ENCODE measurements at regions not wholly inside any gene's neighbourhood (a gene's known extent, or its start where the extent isn't known, plus 50 kb on each side); places are given as distances from the start of the nearest gene placed in this dataset.

DNA sequence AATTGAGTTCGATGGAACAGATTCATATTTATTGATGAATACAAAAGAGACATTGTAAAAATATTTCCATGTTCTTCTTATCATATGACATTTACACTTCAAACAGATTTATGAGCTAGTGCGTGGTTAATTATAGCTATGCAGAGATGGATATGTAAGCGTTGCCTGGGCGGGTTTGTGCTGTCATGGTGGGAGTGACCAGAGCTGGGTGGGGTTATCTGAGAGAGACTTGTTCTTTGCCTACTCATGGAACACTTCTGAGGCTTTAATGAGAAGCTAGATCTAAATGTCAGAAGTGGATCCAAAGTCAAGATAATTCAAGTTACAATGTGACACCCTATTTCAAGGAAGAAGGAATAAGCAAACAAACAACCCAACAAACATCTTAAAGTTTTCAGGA lies 162.3 kb upstream of the ZEB2 start:
- TF ChIP-seq, protein P1, sequence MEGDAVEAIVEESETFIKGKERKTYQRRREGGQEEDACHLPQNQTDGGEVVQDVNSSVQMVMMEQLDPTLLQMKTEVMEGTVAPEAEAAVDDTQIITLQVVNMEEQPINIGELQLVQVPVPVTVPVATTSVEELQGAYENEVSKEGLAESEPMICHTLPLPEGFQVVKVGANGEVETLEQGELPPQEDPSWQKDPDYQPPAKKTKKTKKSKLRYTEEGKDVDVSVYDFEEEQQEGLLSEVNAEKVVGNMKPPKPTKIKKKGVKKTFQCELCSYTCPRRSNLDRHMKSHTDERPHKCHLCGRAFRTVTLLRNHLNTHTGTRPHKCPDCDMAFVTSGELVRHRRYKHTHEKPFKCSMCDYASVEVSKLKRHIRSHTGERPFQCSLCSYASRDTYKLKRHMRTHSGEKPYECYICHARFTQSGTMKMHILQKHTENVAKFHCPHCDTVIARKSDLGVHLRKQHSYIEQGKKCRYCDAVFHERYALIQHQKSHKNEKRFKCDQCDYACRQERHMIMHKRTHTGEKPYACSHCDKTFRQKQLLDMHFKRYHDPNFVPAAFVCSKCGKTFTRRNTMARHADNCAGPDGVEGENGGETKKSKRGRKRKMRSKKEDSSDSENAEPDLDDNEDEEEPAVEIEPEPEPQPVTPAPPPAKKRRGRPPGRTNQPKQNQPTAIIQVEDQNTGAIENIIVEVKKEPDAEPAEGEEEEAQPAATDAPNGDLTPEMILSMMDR (conservative IDR thresholded peaks at IDR 0.05; ENCODE audit: low read depth in 2 of 2) = no peak
- TF ChIP-seq POLR2AphosphoS5 (IDR thresholded peaks at IDR 0.05; ENCODE audit: low read depth) = no peak
- TF ChIP-seq NANOG (IDR thresholded peaks at IDR 0.05; ENCODE audit: borderline replicate concordance) = no peak
- TF ChIP-seq, protein P2, sequence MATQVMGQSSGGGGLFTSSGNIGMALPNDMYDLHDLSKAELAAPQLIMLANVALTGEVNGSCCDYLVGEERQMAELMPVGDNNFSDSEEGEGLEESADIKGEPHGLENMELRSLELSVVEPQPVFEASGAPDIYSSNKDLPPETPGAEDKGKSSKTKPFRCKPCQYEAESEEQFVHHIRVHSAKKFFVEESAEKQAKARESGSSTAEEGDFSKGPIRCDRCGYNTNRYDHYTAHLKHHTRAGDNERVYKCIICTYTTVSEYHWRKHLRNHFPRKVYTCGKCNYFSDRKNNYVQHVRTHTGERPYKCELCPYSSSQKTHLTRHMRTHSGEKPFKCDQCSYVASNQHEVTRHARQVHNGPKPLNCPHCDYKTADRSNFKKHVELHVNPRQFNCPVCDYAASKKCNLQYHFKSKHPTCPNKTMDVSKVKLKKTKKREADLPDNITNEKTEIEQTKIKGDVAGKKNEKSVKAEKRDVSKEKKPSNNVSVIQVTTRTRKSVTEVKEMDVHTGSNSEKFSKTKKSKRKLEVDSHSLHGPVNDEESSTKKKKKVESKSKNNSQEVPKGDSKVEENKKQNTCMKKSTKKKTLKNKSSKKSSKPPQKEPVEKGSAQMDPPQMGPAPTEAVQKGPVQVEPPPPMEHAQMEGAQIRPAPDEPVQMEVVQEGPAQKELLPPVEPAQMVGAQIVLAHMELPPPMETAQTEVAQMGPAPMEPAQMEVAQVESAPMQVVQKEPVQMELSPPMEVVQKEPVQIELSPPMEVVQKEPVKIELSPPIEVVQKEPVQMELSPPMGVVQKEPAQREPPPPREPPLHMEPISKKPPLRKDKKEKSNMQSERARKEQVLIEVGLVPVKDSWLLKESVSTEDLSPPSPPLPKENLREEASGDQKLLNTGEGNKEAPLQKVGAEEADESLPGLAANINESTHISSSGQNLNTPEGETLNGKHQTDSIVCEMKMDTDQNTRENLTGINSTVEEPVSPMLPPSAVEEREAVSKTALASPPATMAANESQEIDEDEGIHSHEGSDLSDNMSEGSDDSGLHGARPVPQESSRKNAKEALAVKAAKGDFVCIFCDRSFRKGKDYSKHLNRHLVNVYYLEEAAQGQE (IDR thresholded peaks at IDR 0.05; ENCODE audit: unreplicated experiment) = no peak
- no peak for TF ChIP-seq EZH2 (IDR thresholded peaks at IDR 0.05; ENCODE audit: low read depth, unreplicated experiment)
- TF ChIP-seq EZH2phosphoT487 (IDR thresholded peaks at IDR 0.05; ENCODE audit: unreplicated experiment) = no peak
- TF ChIP-seq CREB1 (CRISPR knock-in tag; IDR thresholded peaks at IDR 0.05; ENCODE audit: low read depth) = no peak
- TF ChIP-seq JUNB (IDR thresholded peaks at IDR 0.05; ENCODE audit: unreplicated experiment) = no peak
- TF ChIP-seq ZNF114 (CRISPR knock-in tag; IDR thresholded peaks at IDR 0.05) = no peak
- TF ChIP-seq, protein P3, sequence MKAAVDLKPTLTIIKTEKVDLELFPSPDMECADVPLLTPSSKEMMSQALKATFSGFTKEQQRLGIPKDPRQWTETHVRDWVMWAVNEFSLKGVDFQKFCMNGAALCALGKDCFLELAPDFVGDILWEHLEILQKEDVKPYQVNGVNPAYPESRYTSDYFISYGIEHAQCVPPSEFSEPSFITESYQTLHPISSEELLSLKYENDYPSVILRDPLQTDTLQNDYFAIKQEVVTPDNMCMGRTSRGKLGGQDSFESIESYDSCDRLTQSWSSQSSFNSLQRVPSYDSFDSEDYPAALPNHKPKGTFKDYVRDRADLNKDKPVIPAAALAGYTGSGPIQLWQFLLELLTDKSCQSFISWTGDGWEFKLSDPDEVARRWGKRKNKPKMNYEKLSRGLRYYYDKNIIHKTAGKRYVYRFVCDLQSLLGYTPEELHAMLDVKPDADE (IDR thresholded peaks at IDR 0.05) = no peak
- TF ChIP-seq STAT1 (IDR thresholded peaks at IDR 0.05; ENCODE audit: unreplicated experiment) = no peak
- no peak for TF ChIP-seq ZNF331 (CRISPR knock-in tag; IDR thresholded peaks at IDR 0.05; ENCODE audit: low read depth)
- TF ChIP-seq, protein P4, sequence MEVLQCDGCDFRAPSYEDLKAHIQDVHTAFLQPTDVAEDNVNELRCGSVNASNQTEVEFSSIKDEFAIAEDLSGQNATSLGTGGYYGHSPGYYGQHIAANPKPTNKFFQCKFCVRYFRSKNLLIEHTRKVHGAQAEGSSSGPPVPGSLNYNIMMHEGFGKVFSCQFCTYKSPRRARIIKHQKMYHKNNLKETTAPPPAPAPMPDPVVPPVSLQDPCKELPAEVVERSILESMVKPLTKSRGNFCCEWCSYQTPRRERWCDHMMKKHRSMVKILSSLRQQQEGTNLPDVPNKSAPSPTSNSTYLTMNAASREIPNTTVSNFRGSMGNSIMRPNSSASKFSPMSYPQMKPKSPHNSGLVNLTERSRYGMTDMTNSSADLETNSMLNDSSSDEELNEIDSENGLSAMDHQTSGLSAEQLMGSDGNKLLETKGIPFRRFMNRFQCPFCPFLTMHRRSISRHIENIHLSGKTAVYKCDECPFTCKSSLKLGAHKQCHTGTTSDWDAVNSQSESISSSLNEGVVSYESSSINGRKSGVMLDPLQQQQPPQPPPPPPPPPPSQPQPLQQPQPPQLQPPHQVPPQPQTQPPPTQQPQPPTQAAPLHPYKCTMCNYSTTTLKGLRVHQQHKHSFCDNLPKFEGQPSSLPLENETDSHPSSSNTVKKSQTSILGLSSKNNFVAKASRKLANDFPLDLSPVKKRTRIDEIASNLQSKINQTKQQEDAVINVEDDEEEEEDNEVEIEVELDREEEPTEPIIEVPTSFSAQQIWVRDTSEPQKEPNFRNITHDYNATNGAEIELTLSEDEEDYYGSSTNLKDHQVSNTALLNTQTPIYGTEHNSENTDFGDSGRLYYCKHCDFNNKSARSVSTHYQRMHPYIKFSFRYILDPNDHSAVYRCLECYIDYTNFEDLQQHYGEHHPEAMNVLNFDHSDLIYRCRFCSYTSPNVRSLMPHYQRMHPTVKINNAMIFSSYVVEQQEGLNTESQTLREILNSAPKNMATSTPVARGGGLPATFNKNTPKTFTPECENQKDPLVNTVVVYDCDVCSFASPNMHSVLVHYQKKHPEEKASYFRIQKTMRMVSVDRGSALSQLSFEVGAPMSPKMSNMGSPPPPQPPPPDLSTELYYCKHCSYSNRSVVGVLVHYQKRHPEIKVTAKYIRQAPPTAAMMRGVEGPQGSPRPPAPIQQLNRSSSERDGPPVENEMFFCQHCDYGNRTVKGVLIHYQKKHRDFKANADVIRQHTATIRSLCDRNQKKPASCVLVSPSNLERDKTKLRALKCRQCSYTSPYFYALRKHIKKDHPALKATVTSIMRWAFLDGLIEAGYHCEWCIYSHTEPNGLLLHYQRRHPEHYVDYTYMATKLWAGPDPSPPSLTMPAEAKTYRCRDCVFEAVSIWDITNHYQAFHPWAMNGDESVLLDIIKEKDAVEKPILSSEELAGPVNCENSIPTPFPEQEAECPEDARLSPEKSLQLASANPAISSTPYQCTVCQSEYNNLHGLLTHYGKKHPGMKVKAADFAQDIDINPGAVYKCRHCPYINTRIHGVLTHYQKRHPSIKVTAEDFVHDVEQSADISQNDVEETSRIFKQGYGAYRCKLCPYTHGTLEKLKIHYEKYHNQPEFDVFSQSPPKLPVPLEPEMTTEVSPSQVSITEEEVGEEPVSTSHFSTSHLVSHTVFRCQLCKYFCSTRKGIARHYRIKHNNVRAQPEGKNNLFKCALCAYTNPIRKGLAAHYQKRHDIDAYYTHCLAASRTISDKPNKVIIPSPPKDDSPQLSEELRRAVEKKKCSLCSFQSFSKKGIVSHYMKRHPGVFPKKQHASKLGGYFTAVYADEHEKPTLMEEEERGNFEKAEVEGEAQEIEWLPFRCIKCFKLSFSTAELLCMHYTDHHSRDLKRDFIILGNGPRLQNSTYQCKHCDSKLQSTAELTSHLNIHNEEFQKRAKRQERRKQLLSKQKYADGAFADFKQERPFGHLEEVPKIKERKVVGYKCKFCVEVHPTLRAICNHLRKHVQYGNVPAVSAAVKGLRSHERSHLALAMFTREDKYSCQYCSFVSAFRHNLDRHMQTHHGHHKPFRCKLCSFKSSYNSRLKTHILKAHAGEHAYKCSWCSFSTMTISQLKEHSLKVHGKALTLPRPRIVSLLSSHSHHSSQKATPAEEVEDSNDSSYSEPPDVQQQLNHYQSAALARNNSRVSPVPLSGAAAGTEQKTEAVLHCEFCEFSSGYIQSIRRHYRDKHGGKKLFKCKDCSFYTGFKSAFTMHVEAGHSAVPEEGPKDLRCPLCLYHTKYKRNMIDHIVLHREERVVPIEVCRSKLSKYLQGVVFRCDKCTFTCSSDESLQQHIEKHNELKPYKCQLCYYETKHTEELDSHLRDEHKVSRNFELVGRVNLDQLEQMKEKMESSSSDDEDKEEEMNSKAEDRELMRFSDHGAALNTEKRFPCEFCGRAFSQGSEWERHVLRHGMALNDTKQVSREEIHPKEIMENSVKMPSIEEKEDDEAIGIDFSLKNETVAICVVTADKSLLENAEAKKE (CRISPR knock-in tag; IDR thresholded peaks at IDR 0.05) = no peak

Measured in GM23338 (cell line).